HG02610 (cell line): ENCODE measurements at regions not wholly inside any gene's neighbourhood (a gene's known extent, or its start where the extent isn't known, plus 50 kb on each side); places are given as distances from the start of the nearest gene placed in this dataset.
"Not testable (repeated sequence)": the region's sequence is repeated elsewhere in the genome, so short reads cannot be mapped to it uniquely, and the experiment has no call there.

Source experiments
- ATAC-seq: cut with Tn5 transposase; IDR thresholded peaks from one replicate; pipeline ENCODE4 v1.9.1; 2021; ENCODE audit warnings: mild to moderate bottlenecking, moderate library complexity; ENCODE audit not compliant: unreplicated experiment

DNA sequence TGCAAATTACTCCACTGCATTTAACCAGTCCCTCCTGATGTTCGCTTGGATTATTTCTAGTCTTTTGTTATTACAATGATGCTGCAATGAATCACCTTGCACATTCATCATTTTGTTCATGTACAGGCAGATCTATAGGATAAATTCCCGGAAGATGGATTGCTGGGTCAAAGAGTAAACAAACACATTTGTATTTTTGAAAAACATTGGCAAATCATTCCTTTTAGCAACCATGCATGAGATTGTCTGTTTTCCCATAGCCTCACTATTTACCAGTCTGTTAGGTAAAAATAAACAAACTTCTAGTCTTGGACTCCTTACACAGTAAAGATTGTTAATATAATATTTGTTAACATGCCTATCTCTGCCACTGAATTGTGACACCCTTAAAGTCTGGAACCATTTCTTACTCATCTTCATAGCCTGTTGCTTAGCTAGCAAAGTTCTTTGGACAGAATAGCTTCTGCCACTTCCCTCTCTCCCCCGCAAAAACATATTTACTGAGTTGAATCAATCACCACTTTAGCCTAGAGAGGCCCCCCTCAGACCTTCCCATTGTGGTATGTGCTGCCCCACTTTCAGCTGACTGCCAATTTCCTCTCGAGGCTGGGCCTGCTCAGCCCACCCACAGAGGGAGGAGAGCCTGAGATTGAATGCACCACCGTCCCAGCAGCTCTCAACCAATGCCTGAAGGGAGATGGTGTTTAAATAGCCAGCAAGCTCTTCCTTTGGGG is 108.4 kb upstream of the ATXN3L start:
- peak; percentile 40 for ATAC-seq

GRCh38 chrX:13427441-13428052 is 107.7 kb upstream of the ATXN3L start:
- ATAC-seq = no peak

DNA sequence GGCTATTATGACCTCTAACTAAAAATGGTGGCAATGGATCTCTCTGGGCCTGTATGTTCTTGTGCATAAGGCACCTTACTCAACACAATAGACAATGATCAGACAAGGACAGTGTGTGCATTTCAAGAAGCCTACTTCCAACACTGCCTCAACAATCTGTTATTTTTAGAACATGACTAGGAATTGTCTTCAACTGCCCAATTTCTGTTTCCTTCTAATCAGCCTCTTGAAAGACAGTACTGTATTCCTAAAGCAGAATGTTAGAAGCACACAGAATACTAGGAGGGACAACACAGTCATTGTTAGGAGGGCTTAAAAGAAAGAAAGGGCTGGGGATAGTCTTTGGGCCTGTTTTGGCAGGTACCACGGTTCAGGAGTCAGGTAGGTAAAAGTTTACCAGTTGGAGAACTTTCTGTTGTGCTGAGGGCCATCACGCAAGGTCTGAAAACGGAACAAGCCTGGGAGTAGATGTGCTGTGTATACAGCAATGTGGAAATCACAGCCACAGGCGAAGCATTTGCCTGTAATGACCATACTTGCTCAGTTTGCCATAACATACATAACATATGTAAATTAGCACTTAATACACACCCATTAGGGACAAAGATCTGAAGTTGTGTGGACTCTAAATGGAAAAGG is 100.8 kb upstream of the ATXN3L start:
- ATAC-seq = no peak

DNA sequence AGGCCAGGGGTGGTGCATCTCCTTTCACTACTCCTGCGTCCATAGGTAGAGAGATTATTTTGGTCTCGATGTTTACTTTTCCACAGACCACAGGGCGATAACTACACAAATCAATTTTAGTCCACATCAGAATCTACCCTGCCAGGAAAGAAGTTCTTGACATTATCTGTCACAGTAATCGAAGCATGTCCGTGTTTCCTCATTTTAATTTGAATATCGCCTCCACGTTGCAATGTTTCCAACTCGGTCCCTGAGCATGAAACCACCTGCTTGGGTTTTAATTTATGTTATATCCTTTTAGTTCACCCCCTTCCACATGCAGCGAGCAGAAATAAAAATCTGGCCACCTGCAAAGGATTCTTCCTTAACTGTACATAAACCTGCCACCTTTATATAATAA is 100.1 kb upstream of the ATXN3L start:
- ATAC-seq = no peak

GRCh38 chrX:13419276-13419675 is 99.4 kb upstream of the ATXN3L start:
- ATAC-seq = no peak

DNA sequence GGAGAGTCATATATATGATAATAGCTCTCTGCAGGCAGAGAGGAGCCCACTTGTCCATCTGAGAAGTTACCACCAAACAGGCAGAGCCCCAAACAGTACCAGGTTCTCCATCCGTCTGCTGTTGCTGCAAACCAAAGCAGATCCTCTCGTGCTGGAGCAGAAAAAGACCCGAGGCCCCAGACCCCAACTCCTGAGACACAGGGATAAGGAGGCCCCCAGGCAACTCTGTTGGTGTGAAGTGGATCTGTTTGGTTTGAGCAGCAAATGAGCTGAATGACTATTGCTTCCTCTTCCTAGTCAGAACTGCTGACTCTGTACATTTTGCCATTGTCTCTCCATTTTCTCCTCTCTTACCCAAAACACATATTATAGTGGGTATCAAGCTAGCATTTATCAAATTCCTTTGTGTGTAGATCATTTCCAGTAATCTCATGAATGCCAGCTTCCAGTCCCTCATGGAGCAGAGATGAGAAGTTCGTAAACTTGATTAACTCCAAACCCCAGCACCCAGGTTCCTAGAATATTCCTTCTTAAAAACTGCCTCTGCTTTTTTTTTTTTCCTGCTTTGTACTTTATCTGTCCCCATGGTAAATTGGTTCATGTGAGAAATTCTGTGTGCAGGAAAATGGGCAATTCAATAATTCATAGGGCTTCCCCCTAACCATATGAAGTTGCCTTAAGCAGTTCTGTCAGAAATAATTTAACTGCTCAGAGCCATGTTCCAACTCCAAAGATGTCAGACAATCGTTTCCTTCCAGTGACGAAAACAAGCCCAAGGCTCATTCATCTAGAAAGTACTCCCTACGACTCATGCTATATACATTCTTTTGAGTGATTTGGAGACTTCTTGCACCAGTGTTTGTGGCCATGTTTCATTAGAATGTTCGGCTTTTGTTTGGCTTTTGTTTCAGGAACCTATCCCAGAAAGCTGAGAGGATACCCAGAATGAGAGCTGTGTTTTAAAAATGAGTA is 98.6 kb upstream of the ATXN3L start:
- ATAC-seq = no peak

- no peak for ATAC-seq
These were observed 95.7 kb upstream of the ATXN3L start for GRCh38 chrX:13415509-13415908.

GRCh38 chrX:13414006-13414647 is 94.3 kb upstream of the ATXN3L start:
- no peak for ATAC-seq

DNA sequence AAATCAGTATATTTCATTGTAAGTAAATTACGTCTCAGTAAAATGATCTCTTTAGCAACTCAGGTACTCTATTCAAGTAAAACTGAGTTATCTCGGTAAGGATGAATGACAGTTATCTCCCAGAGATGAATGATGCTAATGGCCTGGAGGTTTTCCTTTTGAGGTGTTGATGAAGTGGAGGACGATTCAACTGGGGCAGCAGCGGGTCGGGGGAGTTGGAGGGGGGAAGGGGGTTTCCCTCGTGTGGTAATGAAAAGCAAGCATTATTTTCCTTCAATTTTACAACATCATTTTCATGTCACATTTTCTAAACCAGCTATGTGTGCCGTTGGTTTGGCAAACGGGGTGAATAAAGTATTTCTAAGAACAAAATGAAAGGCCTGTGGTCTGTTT is 92.4 kb upstream of the ATXN3L start:
- ATAC-seq = no peak

DNA sequence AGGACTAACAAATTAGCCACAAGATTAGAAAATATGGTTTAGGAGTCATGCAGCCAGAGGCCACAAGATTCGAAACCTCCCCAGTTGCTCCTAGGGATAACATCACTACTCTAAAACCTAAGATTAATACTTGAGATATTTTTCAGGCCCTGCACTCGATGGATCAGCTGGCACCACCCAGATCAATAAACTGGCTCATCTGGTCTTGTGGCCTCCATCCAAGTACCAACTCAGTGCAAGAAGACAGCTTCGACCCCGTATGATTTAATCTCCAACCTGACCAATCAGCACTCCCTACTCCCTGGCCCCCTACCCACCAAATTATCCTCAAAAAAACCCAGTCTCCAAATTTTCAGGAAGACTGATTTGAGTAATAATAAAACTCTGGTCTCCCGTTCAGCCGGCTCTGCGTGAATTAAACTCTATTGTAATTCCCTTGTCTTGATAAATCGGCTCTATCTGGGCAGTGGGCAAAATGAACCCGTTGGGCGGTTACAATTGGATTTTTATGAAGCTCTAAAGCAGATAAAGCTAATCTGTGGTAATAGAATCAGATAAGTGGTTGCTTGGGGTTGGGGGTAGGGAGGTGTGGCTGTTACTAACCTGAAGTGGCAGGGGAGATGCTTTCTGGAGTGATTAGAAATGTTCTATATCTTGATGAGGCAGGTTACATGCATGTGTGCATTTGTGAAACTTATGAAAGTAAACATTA is 91.8 kb upstream of the ATXN3L start:
- no peak for ATAC-seq

DNA sequence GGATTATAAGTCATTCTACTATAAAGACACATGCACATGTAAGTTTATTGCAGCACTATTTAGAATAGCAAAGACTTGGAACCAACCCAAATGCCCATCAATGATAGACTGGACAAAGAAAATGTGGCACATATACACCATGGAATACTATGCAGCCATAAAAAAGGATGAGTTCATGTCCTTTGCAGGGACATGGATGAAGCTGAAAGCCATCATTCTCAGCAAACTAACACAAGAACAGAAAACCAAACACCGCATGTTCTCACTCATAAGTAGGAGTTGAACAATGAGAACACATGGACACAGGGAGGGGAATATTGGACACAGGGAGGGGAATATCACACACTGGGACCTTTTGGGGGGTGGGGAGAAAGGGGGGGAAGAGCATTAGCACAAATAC is 88.7 kb upstream of the ATXN3L start:
- not testable (repeated sequence) for ATAC-seq

- not testable (repeated sequence) for ATAC-seq
These were observed 84.9 kb upstream of the ATXN3L start for GRCh38 chrX:13404777-13405176.

- no peak for ATAC-seq
These were observed 84.5 kb upstream of the ATXN3L start for GRCh38 chrX:13404364-13404763.

GRCh38 chrX:13401724-13402123 is 81.9 kb upstream of the ATXN3L start:
- no peak for ATAC-seq

GRCh38 chrX:13398839-13399238 is 79.0 kb upstream of the ATXN3L start:
- no peak for ATAC-seq

DNA sequence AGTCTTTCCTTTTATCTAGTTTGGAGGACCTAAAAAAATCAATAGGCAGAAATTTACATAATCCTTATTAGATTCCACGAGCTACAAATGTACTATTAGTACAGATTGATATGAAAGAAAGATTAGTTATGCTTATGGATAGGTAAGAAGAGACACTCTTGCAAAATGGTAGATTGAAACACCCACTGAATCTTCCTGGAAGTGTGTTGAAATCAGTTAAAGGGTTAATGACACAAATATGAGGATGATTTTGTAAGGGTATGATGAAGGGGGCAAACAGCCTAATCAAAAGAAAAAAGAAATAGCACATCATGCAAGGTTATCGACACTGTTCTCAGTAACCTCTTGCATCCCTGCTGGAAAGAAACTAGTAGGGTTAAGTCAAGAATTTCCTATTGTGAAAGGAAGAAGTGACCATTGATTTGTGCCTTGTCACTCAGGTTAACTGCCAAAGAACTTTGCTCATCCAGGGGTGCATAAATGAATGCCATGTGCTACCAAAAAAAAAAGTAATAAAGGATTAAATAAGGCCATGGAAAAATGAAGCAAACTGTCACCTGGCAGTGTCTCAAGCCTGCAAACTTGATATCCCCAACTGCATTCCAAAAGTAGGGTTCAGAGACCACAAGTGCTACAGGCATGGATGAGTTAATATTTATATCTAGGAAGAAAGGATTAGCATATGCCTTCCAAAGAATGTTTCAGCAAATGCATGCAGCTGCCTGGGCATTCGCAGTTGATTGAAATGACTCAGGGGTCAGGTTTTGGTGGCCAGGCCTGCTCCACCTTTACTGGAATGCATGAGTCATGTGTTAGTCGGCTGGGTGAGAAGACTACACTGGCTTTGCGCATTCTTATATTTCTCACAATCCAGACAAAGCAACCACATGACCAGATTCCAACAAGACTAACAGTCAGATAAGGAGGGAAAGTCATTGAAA is 78.3 kb upstream of the ATXN3L start:
- ATAC-seq = no peak

GRCh38 chrX:13396924-13397323 is 77.1 kb upstream of the ATXN3L start:
- no peak for ATAC-seq

DNA sequence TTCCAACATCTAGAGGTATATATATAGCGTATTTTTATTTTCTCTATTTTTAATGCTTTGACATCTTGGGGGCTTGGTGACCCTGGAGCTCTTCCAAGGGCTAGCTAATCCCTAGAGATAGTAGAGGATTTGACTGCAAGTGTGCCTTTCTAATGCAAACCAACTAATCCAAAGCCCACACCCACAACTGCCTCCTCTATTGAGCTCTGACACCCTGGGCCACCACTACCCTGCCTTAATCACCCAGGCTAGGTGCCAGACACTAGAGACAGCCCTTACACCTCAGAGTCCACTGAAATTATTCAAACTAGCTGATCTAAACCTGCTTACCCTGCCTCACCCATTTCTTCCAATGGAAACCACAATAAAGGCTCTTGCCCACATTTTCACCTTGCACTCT is 69.6 kb upstream of the ATXN3L start:
- no peak for ATAC-seq
